Activated CD4-positive, CD25-positive, alpha-beta regulatory T cell (primary cell): ENCODE measurements at regions not wholly inside any gene's neighbourhood (a gene's known extent, or its start where the extent isn't known, plus 50 kb on each side); places are given as distances from the start of the nearest gene placed in this dataset.
A peak's percentile ranks its signal among the peaks of the same experiment; 100 is the strongest.
"Not testable (repeated sequence)": the region's sequence is repeated elsewhere in the genome, so short reads cannot be mapped to it uniquely, and the experiment has no call there.

Source experiments
- DNase-seq, 4 experiments: peaks; one replicate each; lab custom pipeline; 2025; lab: John Stamatoyannopoulos, UW

GRCh38 chr12:13348464-13348863, 151.9 kb downstream of the EMP1 start:
- no peak for DNase-seq

DNA sequence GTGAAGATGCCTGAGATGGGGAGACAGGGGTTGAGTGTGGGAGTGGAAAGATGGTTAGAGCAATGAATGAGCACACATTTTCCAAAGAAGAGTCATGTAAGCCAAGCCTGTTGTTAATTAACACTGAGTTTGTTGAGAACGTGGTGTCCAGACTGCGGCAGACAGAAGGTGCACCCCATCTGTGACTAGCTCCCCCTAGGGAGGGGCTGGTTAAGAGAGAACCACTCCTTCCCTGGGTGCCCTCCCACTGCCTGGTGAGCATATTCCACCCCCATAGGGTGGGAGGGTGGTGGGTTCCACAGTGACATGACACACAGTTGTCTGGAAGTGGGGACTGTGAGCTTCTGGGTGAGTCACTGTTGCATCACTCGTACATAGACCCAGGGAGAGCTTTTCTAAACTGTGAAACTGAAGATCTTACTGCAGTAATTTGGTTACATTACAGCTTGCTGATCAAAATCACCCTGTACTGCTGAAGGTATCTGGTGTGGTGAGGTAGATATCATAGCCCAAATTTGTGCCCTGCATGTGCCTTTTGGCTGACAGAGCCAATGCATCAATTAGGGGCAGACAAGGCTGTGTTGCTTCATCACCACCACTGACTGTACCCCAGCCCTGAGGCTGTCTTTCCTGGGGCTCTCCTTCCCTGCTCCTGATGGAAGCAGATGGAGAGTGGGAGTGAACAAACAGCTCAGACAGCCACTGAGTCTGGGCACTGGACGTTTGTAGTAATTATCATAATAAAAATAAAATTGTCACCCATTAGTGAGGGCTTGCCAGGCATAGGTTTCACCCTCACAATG, 150.9 kb downstream of the EMP1 start:
- DNase-seq, result peak in 1 of 4 experiments; percentile 5

GRCh38 chr12:13345722-13346121, 149.2 kb downstream of the EMP1 start:
- no peak for DNase-seq

DNA sequence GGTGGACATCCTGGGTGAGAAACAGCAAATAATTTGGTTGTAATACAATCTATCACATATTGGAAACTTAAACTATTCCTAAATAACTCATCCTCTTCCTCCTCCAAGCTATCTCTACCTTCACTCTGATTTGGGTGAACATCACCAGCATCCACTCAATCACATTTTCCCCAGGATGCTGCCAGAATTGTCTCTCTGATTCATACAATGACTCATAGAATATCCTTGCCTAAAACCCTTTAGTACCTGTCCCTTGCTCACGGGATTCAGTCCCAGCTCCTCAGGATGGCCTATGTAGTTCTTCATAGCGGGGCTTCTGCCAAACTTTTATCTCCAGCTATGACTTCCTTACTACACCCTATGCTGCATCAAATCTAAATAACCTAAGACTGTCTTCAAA, 146.8 kb downstream of the EMP1 start:
- no peak for DNase-seq

DNA sequence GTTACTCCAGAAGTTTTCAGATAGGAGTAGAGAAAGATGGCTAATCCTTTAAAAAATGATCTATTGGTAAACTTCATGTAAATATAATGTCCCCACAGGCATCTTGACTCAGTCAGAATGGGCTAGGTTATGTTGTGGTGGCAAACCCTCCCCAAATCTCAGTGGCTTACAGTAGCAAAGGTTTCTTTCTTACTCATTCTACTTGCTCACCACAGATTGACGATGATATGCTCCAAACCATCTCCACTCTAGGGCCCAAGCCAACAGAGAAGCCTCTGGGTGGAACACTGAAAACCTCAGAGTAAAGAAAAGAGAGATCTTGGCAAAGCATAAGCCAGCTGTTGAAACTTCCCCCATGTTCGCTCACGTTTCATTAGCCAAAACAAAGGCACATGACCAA, 146.4 kb downstream of the EMP1 start:
- no peak for DNase-seq

- no peak for DNase-seq
Observed at GRCh38 chr12:13340149-13340548, 143.6 kb downstream of the EMP1 start.

- DNase-seq, result no peak
Observed at GRCh38 chr12:13339538-13339937, 143.0 kb downstream of the EMP1 start.

- no peak for DNase-seq
Observed at GRCh38 chr12:13339091-13339490, 142.6 kb downstream of the EMP1 start.

GRCh38 chr12:13337791-13338190, 141.3 kb downstream of the EMP1 start:
- no peak for DNase-seq

GRCh38 chr12:13336216-13336615, 139.7 kb downstream of the EMP1 start:
- no peak for DNase-seq

DNA sequence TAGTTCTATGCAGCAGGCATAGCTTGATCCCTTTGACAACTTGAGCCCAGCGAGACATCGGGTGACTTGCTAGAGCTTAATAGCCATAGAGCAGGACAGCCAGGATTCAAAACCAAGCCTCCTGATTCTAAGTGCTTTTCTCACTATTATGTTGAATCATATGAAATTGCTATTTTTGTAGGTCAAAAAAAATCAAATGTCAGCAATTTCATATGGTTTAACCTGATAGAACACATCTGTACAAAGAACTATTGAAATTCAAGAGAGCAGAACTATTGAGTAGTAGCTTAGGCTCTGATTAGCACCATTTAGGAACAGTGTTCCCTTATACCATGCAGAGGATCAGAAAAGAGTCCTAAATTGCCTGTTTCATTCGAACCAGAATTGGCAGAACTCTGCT, 132.0 kb downstream of the EMP1 start:
- no peak for DNase-seq

GRCh38 chr12:13326076-13326475, 129.6 kb downstream of the EMP1 start:
- DNase-seq, result no peak

- DNase-seq, result not testable (repeated sequence)
Observed at GRCh38 chr12:13325037-13325436, 128.5 kb downstream of the EMP1 start.

DNA sequence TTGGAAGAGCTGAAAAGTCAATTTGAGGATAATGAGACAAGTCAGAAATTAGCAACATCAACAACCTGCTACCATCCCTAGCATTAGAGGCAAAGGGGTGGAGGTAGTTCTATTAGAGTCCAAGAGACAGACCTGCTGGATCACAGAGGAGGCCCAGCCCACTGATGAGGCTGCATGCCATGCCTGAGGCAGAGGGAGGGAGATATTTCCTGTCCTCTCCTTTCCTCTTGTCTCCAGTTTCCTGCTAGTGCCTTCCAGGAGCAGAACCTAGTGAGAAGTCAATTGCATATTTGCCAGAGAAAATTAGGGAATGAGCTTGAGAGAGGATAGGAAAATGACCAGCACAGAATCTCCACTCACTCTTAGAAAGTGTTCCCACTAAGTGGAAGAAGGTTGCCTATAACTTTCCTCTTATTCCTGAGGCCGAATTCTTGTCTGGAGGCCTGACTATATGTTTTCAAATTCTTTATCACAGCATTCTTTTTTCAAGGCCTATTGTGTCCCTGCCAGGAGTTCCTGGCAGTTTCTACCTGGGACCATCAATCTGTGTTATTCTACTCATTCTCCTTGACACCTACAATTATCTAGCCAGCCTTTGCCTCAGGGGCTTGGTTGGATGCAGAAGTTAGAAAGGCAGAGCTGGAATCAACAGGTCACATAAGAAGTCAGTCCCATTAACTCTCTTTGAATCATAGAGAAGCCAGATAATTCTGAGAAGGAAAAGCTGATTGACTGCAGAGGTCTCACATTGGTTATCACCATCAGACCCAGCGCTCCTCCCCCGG, 121.9 kb downstream of the EMP1 start:
- no peak for DNase-seq

DNA sequence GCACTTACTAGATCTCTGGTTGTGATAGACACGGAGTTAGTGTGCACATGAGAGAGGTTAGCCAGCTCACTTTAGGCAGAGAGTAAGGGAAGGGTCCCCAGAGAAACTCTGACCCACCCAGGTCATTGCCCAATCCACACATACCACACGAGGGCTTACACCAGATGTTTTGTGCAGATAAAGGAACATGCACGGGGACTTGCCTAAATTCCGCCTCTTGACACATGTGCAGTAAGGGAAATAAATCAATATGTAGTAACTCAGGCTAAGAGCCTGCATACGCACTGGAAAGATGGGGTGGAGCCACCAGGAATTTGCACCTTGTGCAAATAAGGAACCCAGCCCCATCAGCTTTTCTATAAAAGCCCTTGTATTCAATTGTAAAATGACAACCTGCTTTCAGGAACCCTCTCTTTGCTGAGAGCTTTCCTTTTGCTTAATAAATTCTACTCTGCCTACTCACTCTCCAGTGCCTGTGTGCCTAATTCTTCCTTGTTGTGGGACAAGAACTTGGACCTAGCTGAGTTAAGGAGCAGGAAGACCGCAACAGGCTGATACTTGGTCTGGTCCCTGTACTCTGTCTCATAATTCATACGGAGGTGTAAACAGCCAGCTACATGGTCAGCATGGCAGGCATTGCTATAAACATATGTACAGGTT, 120.2 kb downstream of the EMP1 start:
- no peak for DNase-seq

DNA sequence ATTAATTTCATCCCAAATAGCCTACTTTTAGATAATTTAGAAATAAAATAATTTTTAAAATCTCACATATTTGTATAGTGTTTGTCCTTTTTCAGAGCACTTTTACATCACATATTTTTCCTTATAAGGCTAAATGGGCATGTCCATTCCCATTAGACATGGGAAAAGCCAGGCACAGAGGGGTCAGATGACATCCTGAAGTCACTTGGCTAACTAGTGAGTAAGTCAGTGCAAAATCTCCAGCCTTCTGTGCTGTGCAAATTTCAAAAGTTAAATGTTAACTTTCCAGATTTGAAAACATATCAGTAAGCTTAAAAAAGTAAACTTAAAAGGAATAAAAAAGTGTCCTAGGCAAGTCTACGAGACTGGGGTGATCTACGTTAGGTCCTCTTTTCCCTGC, 117.4 kb downstream of the EMP1 start:
- no peak for DNase-seq

- DNase-seq, result no peak
Observed at GRCh38 chr12:13311551-13311950, 115.0 kb downstream of the EMP1 start.

- no peak for DNase-seq
Observed at GRCh38 chr12:13307143-13307816, 110.8 kb downstream of the EMP1 start.

- DNase-seq, result no peak
Observed at GRCh38 chr12:13304924-13305323, 108.4 kb downstream of the EMP1 start.

GRCh38 chr12:13299457-13299856, 102.9 kb downstream of the EMP1 start:
- DNase-seq, result no peak

GRCh38 chr12:13293096-13293495, 96.6 kb downstream of the EMP1 start:
- DNase-seq, result no peak

- no peak for DNase-seq
Observed at GRCh38 chr12:13289653-13290289, 93.2 kb downstream of the EMP1 start.
